H54 (cell line): ENCODE measurements at regions not wholly inside any gene's neighbourhood (a gene's known extent, or its start where the extent isn't known, plus 50 kb on each side); places are given as distances from the start of the nearest gene placed in this dataset.
A peak's percentile ranks its signal among the peaks of the same experiment; 100 is the strongest.

Experiments used
- DNase-seq: peaks from one replicate; pipeline ENCODE4 v3.0.0; 2011; ENCODE audit warnings: low spot score, mixed read lengths; ENCODE audit not compliant: insufficient read length
- FAIRE-seq: peaks from 3 replicates; lab custom pipeline; 2011; peaks lifted over from hg19 to GRCh38; lab: Jason Lieb, UNC
- POLR2A ChIP-seq: IDR thresholded peaks from 2 replicates; pipeline ENCODE4 v1.6.1; 2011; ENCODE audit warnings: low read depth, mild to moderate bottlenecking, low read length

DNA sequence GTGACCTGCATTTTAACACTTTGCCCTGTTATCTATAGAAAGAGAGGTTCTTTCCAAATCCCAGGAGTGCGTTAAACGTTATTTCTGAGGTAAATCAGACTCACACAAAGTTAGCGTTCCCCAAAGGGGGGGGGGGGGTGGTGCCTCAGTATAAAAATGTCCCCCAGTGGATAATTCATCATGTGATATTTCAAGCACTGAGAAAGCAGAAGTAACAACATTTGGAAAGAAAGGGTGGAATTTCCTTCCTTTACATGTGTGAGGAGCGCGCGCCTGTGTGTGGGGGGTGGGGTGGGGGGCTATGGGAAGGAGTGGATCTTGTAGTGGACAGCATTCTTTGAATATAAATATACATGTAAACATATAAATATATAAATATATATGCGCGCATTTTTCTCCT lies 630.9 kb downstream of the NYAP2 start:
- no peak for FAIRE-seq
- no peak for DNase-seq
- TF ChIP-seq POLR2A, result no peak

DNA sequence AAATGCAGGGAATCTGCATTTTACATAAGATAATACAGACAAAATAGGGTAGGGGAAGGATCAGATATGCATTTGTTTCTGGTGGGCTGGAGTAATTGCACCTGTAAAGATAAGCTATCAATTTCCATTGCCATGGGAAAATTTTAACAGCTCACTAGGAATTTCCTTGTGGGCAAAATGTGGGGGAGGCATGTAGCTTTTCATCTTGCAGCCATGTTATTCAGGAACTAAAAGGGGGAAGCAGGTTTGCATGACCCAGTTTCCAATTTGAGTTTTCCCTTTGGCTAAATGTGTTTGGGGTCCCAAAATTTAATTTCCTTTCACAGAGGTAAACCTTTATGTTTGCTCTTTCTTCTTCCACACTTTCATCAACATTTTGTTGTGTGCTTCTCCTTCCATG lies 624.4 kb downstream of the NYAP2 start:
- FAIRE-seq, result no peak
- no peak for DNase-seq
- TF ChIP-seq POLR2A, result no peak

DNA sequence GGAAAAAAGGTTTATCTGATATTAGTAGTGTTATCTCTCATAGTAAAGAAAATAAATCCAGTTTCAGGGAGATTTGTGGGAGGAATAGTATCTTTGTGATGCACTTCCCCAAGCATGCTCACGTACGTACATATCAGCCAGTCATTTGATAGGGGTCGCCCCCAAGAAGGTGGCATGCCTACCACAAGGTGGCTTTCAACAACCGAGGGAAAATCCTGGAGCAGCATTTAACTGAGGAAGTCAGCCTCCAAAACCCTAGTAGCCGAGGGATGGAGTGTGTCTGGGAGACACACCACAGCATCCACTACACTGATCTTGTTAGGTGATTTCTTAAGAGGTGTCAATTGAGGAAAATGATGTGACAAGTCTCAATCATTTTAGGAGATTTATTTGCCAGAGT lies 623.9 kb downstream of the NYAP2 start:
- no peak for TF ChIP-seq POLR2A
- DNase-seq, result no peak
- FAIRE-seq, result no peak

DNA sequence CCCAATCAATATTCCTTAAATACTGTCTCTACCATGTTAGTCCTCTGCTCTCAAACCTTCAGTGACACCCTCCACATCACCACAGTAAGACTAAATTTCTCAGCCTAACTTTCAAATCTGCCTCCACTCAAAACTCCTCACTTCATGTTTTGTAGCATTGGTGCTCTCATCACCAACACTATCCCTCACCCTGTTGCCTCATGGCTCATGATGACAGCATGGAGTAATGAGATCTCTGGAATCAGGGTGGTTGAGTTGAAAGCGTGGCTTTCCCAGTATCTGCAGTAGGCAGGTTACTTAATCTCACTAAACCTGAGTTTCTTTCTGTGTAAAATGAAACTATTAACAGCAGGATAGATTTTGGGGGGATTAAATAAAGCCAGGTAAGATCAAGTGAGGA lies 621.4 kb downstream of the NYAP2 start:
- TF ChIP-seq POLR2A, result no peak
- no peak for DNase-seq
- FAIRE-seq, result no peak

- FAIRE-seq (no peak), DNase-seq (no peak)
- TF ChIP-seq POLR2A, result no peak
Measured at GRCh38 chr2:226020176-226020575, 620.7 kb downstream of the NYAP2 start.

DNA sequence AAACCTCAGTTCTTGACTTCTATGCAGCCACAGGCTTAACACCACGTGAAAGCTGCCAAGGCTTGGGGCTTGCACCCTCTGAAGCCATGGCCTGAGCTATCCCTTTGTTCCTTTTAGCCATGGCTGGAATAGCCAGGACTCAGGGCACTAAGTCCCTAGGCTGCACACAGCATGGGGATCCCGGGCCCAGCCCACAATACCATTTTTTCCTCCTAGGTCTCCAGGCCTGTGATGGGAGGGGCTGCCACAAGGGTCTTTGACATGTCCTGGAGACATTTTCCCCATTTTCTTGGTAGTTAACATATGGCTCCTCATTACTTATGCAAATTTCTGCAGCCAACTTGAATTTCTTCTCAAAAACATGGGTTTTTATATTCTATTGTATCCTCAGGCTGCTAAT lies 619.1 kb downstream of the NYAP2 start:
- DNase-seq, result no peak
- no peak for FAIRE-seq
- no peak for TF ChIP-seq POLR2A

- DNase-seq (no peak), FAIRE-seq (no peak)
- TF ChIP-seq POLR2A, result no peak
Measured at GRCh38 chr2:226017537-226017936, 618.0 kb downstream of the NYAP2 start.

DNA sequence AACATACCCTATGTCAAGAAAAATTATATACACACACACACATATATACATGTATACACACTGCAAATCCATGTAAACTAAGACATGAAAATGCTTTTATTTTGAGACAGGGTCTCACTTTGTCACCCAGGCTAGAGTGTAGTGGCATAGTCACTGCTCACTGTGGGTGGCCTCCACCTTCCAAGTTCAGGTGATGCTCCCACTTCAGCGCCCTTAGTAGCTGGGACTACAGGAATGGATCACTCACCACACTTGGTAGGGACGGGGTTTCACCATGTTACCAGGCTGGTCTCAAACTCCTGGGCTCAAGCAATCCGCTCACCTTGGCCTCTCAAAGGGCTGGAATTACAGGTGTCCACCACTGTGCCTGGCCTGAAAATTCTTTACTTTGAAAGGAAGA lies 617.6 kb downstream of the NYAP2 start:
- TF ChIP-seq POLR2A, result no peak
- FAIRE-seq (no peak), DNase-seq (no peak)

DNA sequence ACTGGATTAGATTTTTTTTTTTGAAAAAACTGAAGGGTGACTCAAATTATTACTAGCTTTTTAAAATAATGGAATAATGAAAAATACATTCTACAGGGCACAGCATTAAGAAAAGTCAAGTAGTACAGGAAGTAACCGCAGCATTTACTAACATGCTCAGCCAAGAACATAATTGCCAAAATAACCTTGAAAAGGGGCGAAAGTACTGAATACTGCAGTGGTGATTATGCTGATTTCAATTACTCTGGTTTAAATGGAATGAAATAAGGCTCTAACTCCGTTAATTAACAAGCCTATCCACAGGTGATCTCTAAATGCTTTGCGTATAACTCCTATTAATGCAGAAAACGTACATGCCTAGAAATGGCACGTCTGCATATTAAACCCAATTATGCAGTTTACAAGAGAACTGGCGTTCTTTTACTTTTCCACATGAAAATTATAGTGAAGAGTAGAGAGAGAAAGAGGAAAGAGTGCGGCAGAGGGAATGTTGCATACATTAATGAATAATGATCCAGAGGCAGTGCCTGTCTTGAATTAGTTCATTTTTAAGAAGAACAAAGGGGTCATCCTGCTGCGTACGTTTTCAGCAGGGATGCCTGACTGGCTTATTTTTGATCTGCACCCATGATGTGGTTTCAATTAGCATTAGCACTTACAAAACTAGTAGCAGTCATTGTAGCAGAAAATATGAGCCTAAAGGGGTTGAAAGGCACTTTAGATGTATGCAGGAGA lies 612.4 kb downstream of the NYAP2 start:
- DNase-seq (no peak), FAIRE-seq (no peak)
- TF ChIP-seq POLR2A, result no peak

DNA sequence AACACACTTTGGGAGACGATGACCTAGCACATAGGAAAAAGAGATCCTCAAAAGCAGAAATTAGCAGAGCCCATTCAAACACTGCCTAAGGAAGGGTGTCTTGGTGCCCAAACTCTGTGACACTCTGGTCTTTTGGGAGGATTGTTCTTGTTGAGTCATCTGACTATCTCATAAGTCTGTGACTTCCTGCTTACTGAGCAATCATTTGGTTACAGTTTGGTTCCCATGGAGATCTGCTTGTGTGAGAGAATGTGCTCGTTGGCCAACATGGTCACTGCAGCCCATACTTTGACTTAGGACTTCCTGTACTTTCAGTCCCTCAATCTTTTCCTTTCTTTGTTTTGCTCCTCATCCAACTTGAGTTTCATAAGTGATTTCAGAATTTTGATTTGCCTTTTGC lies 602.9 kb downstream of the NYAP2 start:
- no peak for TF ChIP-seq POLR2A
- DNase-seq, result no peak
- peak; percentile 90 for FAIRE-seq

- FAIRE-seq (no peak), DNase-seq (no peak)
- no peak for TF ChIP-seq POLR2A
Measured at GRCh38 chr2:226001716-226002115, 602.2 kb downstream of the NYAP2 start.

DNA sequence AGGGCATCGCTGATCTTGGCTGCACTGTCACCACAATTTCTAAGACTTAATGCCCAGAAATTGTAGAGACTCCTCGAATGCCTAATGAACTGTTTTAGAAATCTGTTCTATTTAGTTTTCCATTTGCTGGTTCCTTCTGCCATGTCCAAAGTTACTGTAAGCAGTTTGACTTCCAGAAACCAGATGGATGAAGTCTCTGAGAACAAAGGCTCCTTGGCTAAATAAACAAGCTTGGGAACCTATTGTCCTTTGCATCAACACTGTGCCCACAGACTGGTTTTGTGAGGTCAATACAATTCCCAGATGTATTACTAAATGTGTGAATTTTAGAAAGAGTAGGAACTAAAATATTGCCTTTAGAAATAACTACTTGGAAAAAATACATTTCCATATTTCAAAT lies 600.2 kb downstream of the NYAP2 start:
- DNase-seq (no peak), FAIRE-seq (no peak)
- TF ChIP-seq POLR2A, result no peak

- DNase-seq (no peak), FAIRE-seq (no peak)
- no peak for TF ChIP-seq POLR2A
Measured at GRCh38 chr2:225998653-225999052, 599.1 kb downstream of the NYAP2 start.

GRCh38 chr2:225998116-225998515 lies 598.6 kb downstream of the NYAP2 start:
- DNase-seq (no peak), FAIRE-seq (no peak)
- TF ChIP-seq POLR2A, result no peak

DNA sequence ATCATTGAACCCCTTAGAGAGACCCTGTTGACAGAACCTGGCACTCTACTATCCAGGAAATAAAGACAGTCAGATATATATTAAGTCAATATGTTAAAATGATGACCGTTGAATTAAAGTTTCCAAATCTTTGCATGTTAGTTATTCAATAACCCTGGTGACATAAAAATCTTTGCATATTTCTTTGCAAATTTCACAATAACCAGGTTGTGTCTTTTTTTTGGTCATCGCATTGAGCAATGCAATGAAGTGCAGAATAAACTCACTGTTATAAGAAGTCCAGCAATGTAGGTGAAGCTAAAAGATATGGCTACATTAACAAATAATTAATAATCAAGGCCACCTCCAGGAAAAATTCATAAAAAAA lies 596.9 kb downstream of the NYAP2 start:
- TF ChIP-seq POLR2A, result no peak
- DNase-seq, result no peak
- FAIRE-seq, result no peak

- FAIRE-seq, result no peak
- no peak for DNase-seq
Measured at GRCh38 chr2:225995796-225996461, 596.4 kb downstream of the NYAP2 start.

More at GRCh38 chr2:225995796-225996461, 596.4 kb downstream of the NYAP2 start:
- TF ChIP-seq POLR2A, result no peak
